Prostate gland (tissue), 2 donors: ENCODE measurements at regions not wholly inside any gene's neighbourhood (a gene's known extent, or its start where the extent isn't known, plus 50 kb on each side); places are given as distances from the start of the nearest gene placed in this dataset.

ENCODE experiments used
- DNase-seq: peaks from one replicate; pipeline ENCODE4 v3.0.0-alpha.2; 2019; ENCODE audit warnings: low spot score
- H3K27ac ChIP-seq, 2 donors: fragments of 200-600 bp; sonication (generic); 2 replicates each; pipeline ENCODE4 v1.5.1; 2017 to 2019
- H3K27me3 ChIP-seq: fragments of 200-600 bp; sonication (generic); replicated peaks from 2 replicates; pipeline ENCODE4 v1.5.1; 2019; ENCODE audit not compliant: insufficient read depth
- H3K36me3 ChIP-seq, 2 donors: fragments of 200-600 bp; sonication (generic); 1 replicate in 1 of 2; 2 replicates in 1 of 2; pipeline versions ENCODE4 v1.5.1 to v1.8.1; 2017 to 2019
- H3K4me1 ChIP-seq: fragments of 200-600 bp; sonication (generic); replicated peaks from 2 replicates; pipeline ENCODE4 v1.5.1; 2019
- H3K4me3 ChIP-seq, 2 donors: fragments of 200-600 bp; sonication (generic); 2 replicates each; pipeline ENCODE4 v1.5.1; 2017 to 2019
- H3K9me3 ChIP-seq: fragments of 200-600 bp; sonication (generic); 2 replicates; pipeline ENCODE4 v1.5.1; 2017
- POLR2A ChIP-seq: fragments of 450-650 bp; IDR thresholded peaks from one replicate; pipeline ENCODE4 v1.6.1; 2016; ENCODE audit warnings: antibody characterized with exemption, mild to moderate bottlenecking
- POLR2AphosphoS5 ChIP-seq: sonication (generic); formaldehyde crosslinking; IDR thresholded peaks from one replicate; pipeline ENCODE4 v1.6.1; 2017; ENCODE audit warnings: antibody characterized with exemption
- WGBS: methylation state at CpG from one replicate; pipeline ENCODE4 v1.1.5; 2018; 5-methylcytosine and 5-hydroxymethylcytosine counted together
- intact Hi-C: fragments of 100-400 bp; cut with DNase I; formaldehyde crosslinking; loops from one replicate; pipeline ENCODE4 v1.14.2; 2022
- TF ChIP-seq, protein P1 (sequence below), 4 experiments: fragments of 200-600 bp in 2 of 4; fragments of 450-650 bp in 2 of 4; sonication (generic) in 2 of 4; IDR thresholded peaks; 1 replicate in 3 of 4; 2 replicates in 1 of 4; pipeline ENCODE4 v1.5.1; 2016 to 2019; ENCODE audit warnings: antibody characterized with exemption in 4 of 4, mild to moderate bottlenecking in 2 of 4, moderate library complexity in 2 of 4

DNA sequence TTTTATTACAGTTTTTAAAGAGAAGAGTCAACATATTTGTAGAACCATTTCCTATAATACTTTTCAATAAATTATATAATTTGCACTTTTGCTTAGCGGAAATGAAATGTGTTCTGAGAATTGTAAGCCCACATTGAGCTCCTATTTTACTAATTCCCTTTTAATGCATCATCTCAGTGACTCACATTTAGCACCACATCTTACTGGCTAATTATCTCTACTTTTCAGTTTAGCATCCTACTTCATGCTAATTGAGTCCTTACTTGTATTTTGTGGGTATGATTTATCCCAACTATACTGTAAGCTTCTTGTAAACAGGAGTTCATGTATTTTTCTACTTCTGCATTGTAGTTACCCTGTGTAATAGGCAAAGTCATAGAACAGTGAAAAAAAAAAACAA, 67.5 kb downstream of the TMX1 start:
- TF ChIP-seq POLR2AphosphoS5 (no peak), POLR2A (no peak)
- H3K4me3 ChIP-seq = no peak overlapping the region
- no peaks in the 10 kb centered on the region for H3K4me1 ChIP-seq
- 98% methylated on average over 1 of the region's 1 CpG for WGBS
- DNase-seq = no peak
- H3K36me3 ChIP-seq = no peaks in the 10 kb centered on the region
- H3K9me3 ChIP-seq = no peaks in the 10 kb centered on the region
- H3K27me3 ChIP-seq = no peaks in the 10 kb centered on the region
- no peak overlapping the region for H3K27ac ChIP-seq
- intact Hi-C loops = no loop called here

DNA sequence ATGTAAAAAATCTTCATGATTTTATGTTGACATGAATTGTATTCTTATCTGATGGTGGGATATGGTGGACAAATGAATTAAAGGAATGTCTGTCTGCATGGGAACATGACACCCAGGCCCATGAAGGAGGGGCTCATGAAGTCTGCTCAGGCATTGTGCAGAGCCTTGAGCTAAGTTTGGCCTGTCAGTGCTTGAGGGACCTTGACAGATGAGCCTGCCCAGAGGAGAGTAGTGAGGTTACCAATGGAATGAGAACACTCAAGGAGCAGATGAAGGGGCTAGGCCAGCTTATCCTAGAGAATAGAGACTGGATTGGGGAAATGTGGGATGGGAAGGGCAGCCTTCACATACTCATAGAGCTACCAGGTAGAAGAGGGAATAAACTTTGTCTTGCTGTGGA, 68.8 kb downstream of the TMX1 start:
- no peaks in the 10 kb centered on the region for H3K9me3 ChIP-seq
- intact Hi-C loops = no loop called here
- H3K27ac ChIP-seq = no peak overlapping the region
- no peaks in the 10 kb centered on the region for H3K27me3 ChIP-seq
- H3K4me3 ChIP-seq = no peak overlapping the region
- DNase-seq = no peak
- H3K36me3 ChIP-seq = no peaks in the 10 kb centered on the region
- TF ChIP-seq POLR2AphosphoS5 (no peak), POLR2A (no peak)
- TF ChIP-seq, protein P1, sequence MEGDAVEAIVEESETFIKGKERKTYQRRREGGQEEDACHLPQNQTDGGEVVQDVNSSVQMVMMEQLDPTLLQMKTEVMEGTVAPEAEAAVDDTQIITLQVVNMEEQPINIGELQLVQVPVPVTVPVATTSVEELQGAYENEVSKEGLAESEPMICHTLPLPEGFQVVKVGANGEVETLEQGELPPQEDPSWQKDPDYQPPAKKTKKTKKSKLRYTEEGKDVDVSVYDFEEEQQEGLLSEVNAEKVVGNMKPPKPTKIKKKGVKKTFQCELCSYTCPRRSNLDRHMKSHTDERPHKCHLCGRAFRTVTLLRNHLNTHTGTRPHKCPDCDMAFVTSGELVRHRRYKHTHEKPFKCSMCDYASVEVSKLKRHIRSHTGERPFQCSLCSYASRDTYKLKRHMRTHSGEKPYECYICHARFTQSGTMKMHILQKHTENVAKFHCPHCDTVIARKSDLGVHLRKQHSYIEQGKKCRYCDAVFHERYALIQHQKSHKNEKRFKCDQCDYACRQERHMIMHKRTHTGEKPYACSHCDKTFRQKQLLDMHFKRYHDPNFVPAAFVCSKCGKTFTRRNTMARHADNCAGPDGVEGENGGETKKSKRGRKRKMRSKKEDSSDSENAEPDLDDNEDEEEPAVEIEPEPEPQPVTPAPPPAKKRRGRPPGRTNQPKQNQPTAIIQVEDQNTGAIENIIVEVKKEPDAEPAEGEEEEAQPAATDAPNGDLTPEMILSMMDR (IDR thresholded peaks at IDR 0.05) = no peak
- no peaks in the 10 kb centered on the region for H3K4me1 ChIP-seq

DNA sequence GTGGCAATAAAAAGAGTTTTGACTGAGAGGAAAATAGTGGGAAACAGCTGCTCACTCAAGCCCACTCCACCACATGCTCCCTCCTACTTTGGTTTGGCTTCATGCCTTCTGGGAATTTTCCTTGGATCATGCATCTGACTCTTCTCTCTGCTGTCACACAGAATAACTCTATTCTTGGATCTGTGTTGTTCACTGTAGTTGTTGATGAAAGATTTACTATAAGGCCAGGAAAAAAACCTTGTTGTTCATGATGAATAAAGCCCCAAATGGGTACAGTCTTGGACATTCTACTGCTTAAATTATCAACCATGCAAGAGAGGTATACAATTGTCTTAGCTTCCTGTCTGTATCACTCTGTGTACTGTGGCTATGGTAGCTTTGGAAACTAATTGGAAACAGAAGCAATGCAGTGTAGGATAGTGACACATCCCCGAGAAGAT, 70.5 kb downstream of the TMX1 start:
- TF ChIP-seq POLR2AphosphoS5 (no peak), POLR2A (no peak)
- TF ChIP-seq, protein P1 (IDR thresholded peaks at IDR 0.05) = no peak
- DNase-seq = no peak
- Histone ChIP-seq H3K27me3 (no peaks in the 10 kb centered on the region), H3K4me3 (no peak overlapping the region), H3K4me1 (no peaks in the 10 kb centered on the region), H3K9me3 (no peaks in the 10 kb centered on the region), H3K27ac (no peak overlapping the region), H3K36me3 (no peaks in the 10 kb centered on the region)
- intact Hi-C loops = no loop called here
- 56% methylated on average over 1 of the region's 1 CpG for WGBS

DNA sequence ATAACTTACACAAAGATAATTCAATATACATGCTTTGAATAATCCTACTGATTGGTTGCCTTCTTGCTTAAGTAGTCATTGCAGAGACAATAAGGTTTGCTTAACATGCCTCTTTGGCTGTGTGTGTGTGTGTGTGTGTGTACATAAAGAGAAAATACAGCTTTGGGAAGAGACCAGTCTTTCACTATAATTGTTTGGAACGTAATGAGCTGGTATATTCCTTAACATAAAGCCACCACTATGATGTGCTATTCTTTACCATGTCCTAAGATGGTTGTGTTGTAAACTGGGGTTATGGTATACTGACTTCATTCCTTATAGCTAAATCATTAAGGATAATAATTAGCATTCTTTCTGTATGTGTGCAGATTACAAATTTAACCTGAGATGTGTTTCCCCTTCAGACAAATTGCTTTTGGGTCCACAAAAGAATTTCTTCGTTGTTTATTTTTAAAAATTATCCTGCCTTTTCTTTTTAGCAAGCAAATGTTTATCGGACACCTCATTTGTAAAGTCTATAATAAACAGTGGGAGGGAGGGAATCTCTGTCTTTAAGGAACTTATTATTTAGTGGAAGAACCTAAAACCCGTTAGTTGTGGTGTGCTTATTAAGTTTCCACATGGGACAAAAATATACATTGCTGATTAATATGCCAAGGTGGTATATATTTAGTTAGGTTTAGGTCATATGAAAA, 74.4 kb downstream of the TMX1 start:
- Histone ChIP-seq H3K27ac (no peak overlapping the region), H3K36me3 (no peaks in the 10 kb centered on the region), H3K4me1 (no peaks in the 10 kb centered on the region), H3K27me3 (no peaks in the 10 kb centered on the region), H3K4me3 (no peak overlapping the region), H3K9me3 (no peaks in the 10 kb centered on the region)
- intact Hi-C loops = no loop called here
- TF ChIP-seq, protein P1 (IDR thresholded peaks at IDR 0.05) = no peak
- TF ChIP-seq POLR2A (no peak), POLR2AphosphoS5 (no peak)
- 85% methylated on average over 4 of the region's 4 CpGs for WGBS
- no peak for DNase-seq

DNA sequence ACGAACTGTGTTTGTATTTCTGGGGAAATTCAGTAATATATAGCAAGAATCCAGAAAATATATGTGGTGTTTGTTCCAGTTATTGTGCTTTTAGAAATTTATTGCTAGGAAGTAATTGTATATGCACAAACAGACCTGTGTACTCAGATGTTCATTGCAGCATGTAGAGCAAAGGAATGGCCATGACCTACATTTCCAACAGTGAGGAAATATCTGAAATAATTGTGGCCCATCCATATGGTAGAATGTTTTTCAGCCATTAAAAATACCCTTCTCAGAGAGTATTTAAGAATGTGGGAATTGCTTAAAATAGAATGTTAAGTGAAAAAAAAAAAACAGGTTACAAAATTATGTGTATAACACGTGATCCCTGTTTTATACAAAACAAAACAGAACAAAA, 77.3 kb downstream of the TMX1 start:
- DNase-seq = no peak
- Histone ChIP-seq H3K36me3 (no peaks in the 10 kb centered on the region), H3K9me3 (no peaks in the 10 kb centered on the region), H3K27me3 (no peaks in the 10 kb centered on the region), H3K27ac (no peak overlapping the region), H3K4me1 (no peaks in the 10 kb centered on the region), H3K4me3 (no peak overlapping the region)
- TF ChIP-seq POLR2AphosphoS5 (no peak), POLR2A (no peak)
- TF ChIP-seq, protein P1 (IDR thresholded peaks at IDR 0.05) = no peak
- intact Hi-C loops = no loop called here
- 75% methylated on average over 2 of the region's 2 CpGs for whole genome bisulfite sequencing
